ENCODE measurements at regions not wholly inside any gene's neighbourhood (a gene's known extent, or its start where the extent isn't known, plus 50 kb on each side); places are given as distances from the start of the nearest gene placed in this dataset.
"Not testable (repeated sequence)": the region's sequence is repeated elsewhere in the genome, so short reads cannot be mapped to it uniquely, and the experiment has no call there.

DNA sequence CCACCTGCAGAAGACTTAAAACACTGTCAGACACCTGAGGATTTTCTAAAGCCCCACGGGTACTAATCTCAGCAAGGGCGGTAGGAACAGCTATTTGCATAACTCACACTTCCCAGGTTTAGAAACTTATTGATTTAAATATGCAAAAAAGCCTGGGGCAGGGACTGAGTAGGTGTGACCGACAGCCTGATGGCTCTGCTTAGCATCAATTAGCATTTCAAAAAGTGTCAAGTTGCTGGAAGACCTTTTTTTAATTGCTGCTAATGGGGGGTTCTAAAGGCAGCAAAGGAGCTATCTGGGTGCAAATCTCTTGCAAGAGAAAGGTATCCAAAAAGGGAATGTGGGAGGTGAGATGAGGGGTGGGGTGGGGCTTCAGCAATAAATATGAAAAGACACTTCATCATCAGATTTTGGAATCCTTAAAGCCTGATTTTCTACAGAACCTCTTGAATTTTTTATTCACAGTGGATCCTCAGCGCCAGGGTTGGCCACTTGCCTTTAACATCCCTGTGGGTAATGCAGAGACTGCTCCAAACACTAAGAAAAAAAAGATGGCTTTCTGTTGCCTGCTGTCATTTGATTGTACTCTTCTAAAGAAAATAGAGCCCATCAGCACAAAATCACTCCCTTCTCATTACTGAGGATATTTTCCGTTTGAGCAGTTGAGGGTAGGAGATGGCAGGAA lies 121.1 kb upstream of the RMP24 start:
- no peaks in the 10 kb centered on the region for H3K36me3 Mint-ChIP-seq (ENCODE audit: low read depth)
- H3K9me3 Mint-ChIP-seq: peaks cover 4% of the 10 kb centered on the region; the same call in 1 of the 2 replicates
- no peak overlapping the region for H3K27ac Mint-ChIP-seq
- no peak for DNase-seq
- H3K4me1 Mint-ChIP-seq (ENCODE audit: low read depth): peaks cover 11% of the 10 kb centered on the region
- peaks cover 4% of the 10 kb centered on the region; the same call in 1 of the 2 replicates for H3K27me3 Mint-ChIP-seq (ENCODE audit: insufficient read depth)
- TF ChIP-seq, protein P1, sequence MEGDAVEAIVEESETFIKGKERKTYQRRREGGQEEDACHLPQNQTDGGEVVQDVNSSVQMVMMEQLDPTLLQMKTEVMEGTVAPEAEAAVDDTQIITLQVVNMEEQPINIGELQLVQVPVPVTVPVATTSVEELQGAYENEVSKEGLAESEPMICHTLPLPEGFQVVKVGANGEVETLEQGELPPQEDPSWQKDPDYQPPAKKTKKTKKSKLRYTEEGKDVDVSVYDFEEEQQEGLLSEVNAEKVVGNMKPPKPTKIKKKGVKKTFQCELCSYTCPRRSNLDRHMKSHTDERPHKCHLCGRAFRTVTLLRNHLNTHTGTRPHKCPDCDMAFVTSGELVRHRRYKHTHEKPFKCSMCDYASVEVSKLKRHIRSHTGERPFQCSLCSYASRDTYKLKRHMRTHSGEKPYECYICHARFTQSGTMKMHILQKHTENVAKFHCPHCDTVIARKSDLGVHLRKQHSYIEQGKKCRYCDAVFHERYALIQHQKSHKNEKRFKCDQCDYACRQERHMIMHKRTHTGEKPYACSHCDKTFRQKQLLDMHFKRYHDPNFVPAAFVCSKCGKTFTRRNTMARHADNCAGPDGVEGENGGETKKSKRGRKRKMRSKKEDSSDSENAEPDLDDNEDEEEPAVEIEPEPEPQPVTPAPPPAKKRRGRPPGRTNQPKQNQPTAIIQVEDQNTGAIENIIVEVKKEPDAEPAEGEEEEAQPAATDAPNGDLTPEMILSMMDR (IDR thresholded peaks at IDR 0.05): no peak
- H3K4me3 Mint-ChIP-seq: no peak overlapping the region

DNA sequence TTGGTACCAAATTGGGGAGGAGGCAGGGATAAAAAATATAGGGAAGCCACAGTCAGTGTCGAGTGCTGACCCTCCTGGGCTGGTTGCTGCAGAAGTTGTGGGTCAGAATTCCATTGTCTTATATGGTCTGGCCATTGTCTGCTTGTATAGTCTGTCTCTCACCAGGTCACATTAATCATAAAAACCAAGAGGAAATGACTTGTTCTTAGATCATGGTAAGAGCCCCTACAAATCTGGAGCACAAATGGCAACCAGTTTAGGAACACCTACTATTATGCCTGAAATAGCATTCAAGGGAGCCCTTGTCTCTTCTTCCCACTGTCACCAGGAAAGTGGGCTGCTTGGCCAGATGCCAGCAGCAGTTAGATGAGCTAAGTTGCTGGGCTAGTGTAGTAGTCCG lies 119.7 kb upstream of the RMP24 start:
- H3K4me1 Mint-ChIP-seq (ENCODE audit: low read depth): peaks cover 13% of the 10 kb centered on the region
- no peak overlapping the region for H3K4me3 Mint-ChIP-seq
- no peak for DNase-seq
- H3K27me3 Mint-ChIP-seq (ENCODE audit: insufficient read depth): peaks cover 4% of the 10 kb centered on the region; the same call in 1 of the 2 replicates
- TF ChIP-seq, protein P1 (IDR thresholded peaks at IDR 0.05): no peak
- no peaks in the 10 kb centered on the region for H3K36me3 Mint-ChIP-seq (ENCODE audit: low read depth)
- no peak overlapping the region for H3K27ac Mint-ChIP-seq
- H3K9me3 Mint-ChIP-seq: peaks cover 8% of the 10 kb centered on the region; the same call in 1 of the 2 replicates

DNA sequence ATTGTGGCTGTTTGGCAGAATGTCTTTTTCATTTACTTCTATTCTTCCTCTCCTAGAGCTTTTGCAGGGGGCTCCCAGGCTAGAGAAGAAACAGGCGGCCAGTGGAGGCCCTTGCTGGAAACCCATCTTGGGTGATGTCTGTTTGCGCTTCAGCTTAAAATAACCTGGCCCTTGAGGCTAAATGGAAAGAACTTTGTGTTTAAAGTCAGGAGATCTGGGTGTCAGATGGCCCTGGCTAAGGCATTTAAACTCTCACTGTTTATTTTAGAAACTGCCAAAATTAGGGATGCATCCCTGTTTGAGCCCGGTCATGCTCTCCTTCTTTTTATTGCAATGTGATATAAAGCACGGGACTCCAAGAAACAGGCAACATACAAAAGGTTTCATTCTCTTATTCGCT lies 118.4 kb upstream of the RMP24 start:
- H3K4me1 Mint-ChIP-seq (ENCODE audit: low read depth): peaks cover 13% of the 10 kb centered on the region
- no peaks in the 10 kb centered on the region for H3K36me3 Mint-ChIP-seq (ENCODE audit: low read depth)
- no peak for DNase-seq
- peaks cover 8% of the 10 kb centered on the region; the same call in 1 of the 2 replicates for H3K9me3 Mint-ChIP-seq
- H3K4me3 Mint-ChIP-seq: no peak overlapping the region
- H3K27me3 Mint-ChIP-seq (ENCODE audit: insufficient read depth): peaks cover 4% of the 10 kb centered on the region; the same call in 1 of the 2 replicates
- H3K27ac Mint-ChIP-seq: no peak overlapping the region
- TF ChIP-seq, protein P1 (IDR thresholded peaks at IDR 0.05): no peak

DNA sequence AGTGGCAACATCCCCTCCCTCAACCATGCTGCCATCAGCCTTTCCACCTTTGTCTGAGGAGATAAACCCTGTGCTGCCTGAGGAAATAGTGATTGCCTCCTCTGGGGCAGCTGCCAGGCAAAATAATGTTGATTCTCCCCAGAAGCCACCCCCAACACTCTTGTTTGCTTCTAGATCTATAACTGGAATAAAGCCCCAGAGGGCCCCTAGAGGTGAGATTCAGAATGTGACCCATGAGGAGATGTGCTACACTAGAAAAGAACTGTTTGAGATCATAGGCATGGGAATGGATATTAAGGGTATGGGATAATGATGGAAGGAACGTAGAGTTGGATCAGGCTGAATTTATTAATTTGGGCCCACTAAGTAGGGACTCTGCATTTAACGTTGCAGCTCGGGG lies 116.3 kb upstream of the RMP24 start:
- Mint-ChIP-seq H3K27me3 (ENCODE audit: insufficient read depth) (peaks cover 3% of the 10 kb centered on the region), H3K9me3 (peaks cover 8% of the 10 kb centered on the region; the same call in 1 of the 2 replicates), H3K36me3 (ENCODE audit: low read depth) (no peaks in the 10 kb centered on the region), H3K4me3 (no peak overlapping the region), H3K27ac (no peak overlapping the region), H3K4me1 (ENCODE audit: low read depth) (peaks cover 19% of the 10 kb centered on the region)
- DNase-seq: no peak
- TF ChIP-seq, protein P1 (IDR thresholded peaks at IDR 0.05): no peak

DNA sequence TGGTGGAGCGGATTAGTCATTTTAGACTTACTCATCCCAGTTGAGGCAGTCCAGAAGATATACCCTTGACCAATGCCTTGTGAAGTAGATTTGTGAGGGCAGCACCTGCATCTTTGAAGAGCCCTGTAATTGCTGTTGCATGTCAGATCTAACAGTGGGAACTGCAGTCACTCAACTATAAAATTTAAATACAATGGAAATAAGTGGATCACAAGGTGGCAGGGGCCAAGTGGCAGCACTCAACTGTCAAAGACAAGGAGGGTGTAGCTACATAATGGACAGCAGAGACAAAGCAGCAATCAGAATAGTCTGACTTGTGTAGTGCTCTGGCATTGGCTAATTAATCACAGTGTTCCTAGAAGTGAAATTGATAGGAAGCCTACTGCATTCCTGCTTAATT lies 115.8 kb upstream of the RMP24 start:
- H3K36me3 Mint-ChIP-seq (ENCODE audit: low read depth); H3K9me3 Mint-ChIP-seq; H3K4me3 Mint-ChIP-seq; DNase-seq; H3K27me3 Mint-ChIP-seq (ENCODE audit: insufficient read depth); H3K27ac Mint-ChIP-seq: not testable (repeated sequence)
- peaks cover 24% of the 10 kb centered on the region for H3K4me1 Mint-ChIP-seq (ENCODE audit: low read depth)

DNA sequence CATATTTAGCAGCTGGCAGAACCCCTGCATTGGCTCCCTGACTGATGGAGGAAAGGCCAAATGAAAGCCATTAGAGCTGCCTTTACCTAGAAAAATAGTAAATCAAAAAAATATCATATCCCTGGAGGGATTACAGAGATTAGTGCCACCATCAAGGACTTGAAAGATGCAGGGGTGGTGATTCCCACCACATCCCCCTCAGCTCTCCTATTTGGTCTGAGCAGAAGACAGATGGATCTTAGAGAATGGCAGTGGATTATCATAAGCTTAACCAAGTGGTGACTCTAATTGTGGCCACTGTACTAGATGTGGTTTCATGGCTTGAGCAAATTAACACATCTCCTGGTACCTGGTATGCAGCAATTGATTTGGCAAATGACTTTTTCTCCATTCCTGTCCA lies 114.9 kb upstream of the RMP24 start:
- not testable (repeated sequence) for H3K9me3 Mint-ChIP-seq; H3K4me3 Mint-ChIP-seq; DNase-seq; H3K27ac Mint-ChIP-seq; H3K27me3 Mint-ChIP-seq (ENCODE audit: insufficient read depth); H3K36me3 Mint-ChIP-seq (ENCODE audit: low read depth)
- H3K4me1 Mint-ChIP-seq (ENCODE audit: low read depth): peaks cover 32% of the 10 kb centered on the region
